Astrocyte (in vitro differentiated cells and primary cell): ENCODE measurements at regions not wholly inside any gene's neighbourhood (a gene's known extent, or its start where the extent isn't known, plus 50 kb on each side); places are given as distances from the start of the nearest gene placed in this dataset.

Source experiments
- EZH2 ChIP-seq: IDR thresholded peaks from 2 replicates; pipeline ENCODE4 v1.6.1; 2012; ENCODE audit warnings: mild to moderate bottlenecking, low read length, inconsistent platforms; ENCODE audit not compliant: insufficient read depth
- TF ChIP-seq, protein P1 (sequence below): IDR thresholded peaks from 2 replicates; pipeline ENCODE4 v1.5.1; 2011; ENCODE audit warnings: low read depth, mild to moderate bottlenecking, inconsistent platforms, low read length, moderate library complexity; ENCODE audit not compliant: insufficient read depth

DNA sequence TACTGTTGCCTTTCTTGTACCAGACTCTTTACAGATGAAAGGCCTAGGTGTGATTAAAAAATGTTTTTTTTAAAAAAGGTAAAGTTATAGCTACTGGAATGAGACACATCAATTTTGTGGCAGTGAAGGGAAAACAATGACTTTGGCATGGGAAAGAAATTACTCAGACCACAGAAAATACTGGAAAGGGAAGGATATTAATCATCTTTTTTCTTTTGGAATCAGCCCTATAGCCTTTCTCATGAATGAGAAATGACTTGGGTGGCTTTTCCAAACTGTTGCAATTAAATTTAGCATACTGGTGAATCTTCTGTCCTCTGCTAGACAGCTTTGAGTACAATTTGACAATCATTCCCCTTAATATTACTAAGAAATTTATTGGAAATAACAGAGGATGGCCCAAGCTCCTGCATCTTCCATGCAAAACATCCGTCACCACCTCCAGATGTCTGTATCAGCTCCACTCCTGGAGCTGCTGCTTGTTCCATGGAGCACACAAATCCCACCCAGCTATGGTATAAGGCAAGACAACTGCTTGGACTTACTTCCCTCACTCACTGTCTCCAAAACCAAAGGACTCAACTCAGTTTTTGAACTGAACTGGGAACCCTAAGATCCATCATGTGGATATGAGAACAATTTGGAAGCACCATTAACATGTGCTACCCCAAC lies 97.6 kb upstream of the ARSJ start:
- TF ChIP-seq, protein P1, sequence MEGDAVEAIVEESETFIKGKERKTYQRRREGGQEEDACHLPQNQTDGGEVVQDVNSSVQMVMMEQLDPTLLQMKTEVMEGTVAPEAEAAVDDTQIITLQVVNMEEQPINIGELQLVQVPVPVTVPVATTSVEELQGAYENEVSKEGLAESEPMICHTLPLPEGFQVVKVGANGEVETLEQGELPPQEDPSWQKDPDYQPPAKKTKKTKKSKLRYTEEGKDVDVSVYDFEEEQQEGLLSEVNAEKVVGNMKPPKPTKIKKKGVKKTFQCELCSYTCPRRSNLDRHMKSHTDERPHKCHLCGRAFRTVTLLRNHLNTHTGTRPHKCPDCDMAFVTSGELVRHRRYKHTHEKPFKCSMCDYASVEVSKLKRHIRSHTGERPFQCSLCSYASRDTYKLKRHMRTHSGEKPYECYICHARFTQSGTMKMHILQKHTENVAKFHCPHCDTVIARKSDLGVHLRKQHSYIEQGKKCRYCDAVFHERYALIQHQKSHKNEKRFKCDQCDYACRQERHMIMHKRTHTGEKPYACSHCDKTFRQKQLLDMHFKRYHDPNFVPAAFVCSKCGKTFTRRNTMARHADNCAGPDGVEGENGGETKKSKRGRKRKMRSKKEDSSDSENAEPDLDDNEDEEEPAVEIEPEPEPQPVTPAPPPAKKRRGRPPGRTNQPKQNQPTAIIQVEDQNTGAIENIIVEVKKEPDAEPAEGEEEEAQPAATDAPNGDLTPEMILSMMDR = no peak
- TF ChIP-seq EZH2 = no peak
